GM23338 (cell line): ENCODE measurements at regions not wholly inside any gene's neighbourhood (a gene's known extent, or its start where the extent isn't known, plus 50 kb on each side); places are given as distances from the start of the nearest gene placed in this dataset.

ENCODE experiments used
- ATAC-seq: fragments of 200-7000 bp; cut with Tn5 transposase; 3 replicates; pipeline ENCODE4 v1.9.1; 2020
- DNase-seq: peaks from one replicate; pipeline ENCODE4 v3.0.0-alpha.2; 2015; ENCODE audit warnings: low spot score
- H2AFZ ChIP-seq: fragments of 200-600 bp; sonication (generic); 2 replicates; pipeline ENCODE4 v1.8.0; 2016; ENCODE audit warnings: antibody characterized with exemption, mild to moderate bottlenecking, moderate library complexity
- H3F3A ChIP-seq: fragments of 200-600 bp; sonication (generic); replicated peaks from 2 replicates; pipeline ENCODE4 v1.8.0; 2017; ENCODE audit warnings: antibody characterized with exemption, mixed run types, low read depth
- H3K27ac ChIP-seq: fragments of 200-600 bp; sonication (generic); 2 replicates; pipeline ENCODE4 v1.6.1; 2016; ENCODE audit warnings: low read depth
- H3K27me3 ChIP-seq: fragments of 200-600 bp; sonication (generic); 2 replicates; pipeline ENCODE4 v1.8.0; 2016; ENCODE audit warnings: mild to moderate bottlenecking, mixed run types, moderate library complexity; ENCODE audit not compliant: insufficient read depth
- H3K36me3 ChIP-seq: fragments of 200-600 bp; sonication (generic); 2 replicates; pipeline ENCODE4 v1.8.0; 2016; ENCODE audit warnings: mild to moderate bottlenecking; ENCODE audit not compliant: insufficient read depth
- H3K4me1 ChIP-seq: fragments of 200-600 bp; sonication (generic); 2 replicates; pipeline ENCODE4 v1.8.0; 2016; ENCODE audit warnings: mild to moderate bottlenecking, moderate library complexity; ENCODE audit not compliant: insufficient read depth
- H3K4me2 ChIP-seq: fragments of 200-600 bp; sonication (generic); 2 replicates; pipeline ENCODE4 v1.7.1; 2017; ENCODE audit warnings: mixed run types
- H3K4me3 ChIP-seq: fragments of 200-600 bp; sonication (generic); 2 replicates; pipeline ENCODE4 v1.6.1; 2016; ENCODE audit warnings: mixed run types
- H3K79me2 ChIP-seq: fragments of 200-600 bp; sonication (generic); replicated peaks from 2 replicates; pipeline ENCODE4 v1.8.0; 2017; ENCODE audit warnings: mild to moderate bottlenecking; ENCODE audit not compliant: insufficient read depth
- H3K9me2 ChIP-seq: fragments of 200-600 bp; sonication (generic); 2 replicates; pipeline ENCODE4 v1.8.0; 2017; ENCODE audit not compliant: insufficient read depth
- H4K20me1 ChIP-seq: fragments of 200-600 bp; sonication (generic); replicated peaks from 2 replicates; pipeline ENCODE4 v1.8.0; 2017; ENCODE audit warnings: mild to moderate bottlenecking; ENCODE audit not compliant: insufficient read depth
- H3K27ac Mint-ChIP-seq: 2 replicates; pipeline ENCODE4 v1.8.0; 2020; ENCODE audit warnings: inconsistent platforms, mild to moderate bottlenecking, moderate library complexity, mixed read lengths
- H3K27me3 Mint-ChIP-seq: 3 replicates; pipeline ENCODE4 v1.8.0; 2022; ENCODE audit warnings: low read depth, mild to moderate bottlenecking, moderate library complexity, mixed read lengths, inconsistent platforms; ENCODE audit not compliant: insufficient read depth, poor library complexity
- H3K36me3 Mint-ChIP-seq: 3 replicates; pipeline ENCODE4 v1.8.0; 2021; ENCODE audit warnings: low read depth, mild to moderate bottlenecking, inconsistent platforms, moderate library complexity, mixed read lengths
- H3K4me1 Mint-ChIP-seq: 3 replicates; pipeline ENCODE4 v1.8.0; 2020; ENCODE audit warnings: mild to moderate bottlenecking, inconsistent platforms, mixed read lengths
- H3K4me3 Mint-ChIP-seq: 3 replicates; pipeline ENCODE4 v1.8.0; 2021; ENCODE audit warnings: moderate library complexity, mild to moderate bottlenecking, inconsistent platforms, mixed read lengths
- H3K9me3 Mint-ChIP-seq: 3 replicates; pipeline ENCODE4 v1.8.0; 2020; ENCODE audit warnings: moderate library complexity, mild to moderate bottlenecking, inconsistent platforms, mixed read lengths
- CREB1 ChIP-seq: fragments of 250-450 bp; sonication (Bioruptor Pico); IDR thresholded peaks from 2 replicates; pipeline ENCODE4 v1.5.0; 2020; ENCODE audit warnings: low read depth, mild to moderate bottlenecking, moderate library complexity
- EZH2 ChIP-seq: fragments of 200-600 bp; sonication (generic); IDR thresholded peaks from one replicate; pipeline ENCODE4 v1.8.0; 2017; ENCODE audit warnings: antibody characterized with exemption, mild to moderate bottlenecking, low read depth; ENCODE audit not compliant: unreplicated experiment
- EZH2phosphoT487 ChIP-seq: fragments of 200-600 bp; sonication (generic); IDR thresholded peaks from one replicate; pipeline ENCODE4 v1.8.1; 2018; ENCODE audit warnings: antibody characterized with exemption; ENCODE audit not compliant: unreplicated experiment
- JUNB ChIP-seq: IDR thresholded peaks from one replicate; pipeline ENCODE4 v1.6.1; 2016; ENCODE audit warnings: antibody characterized with exemption; ENCODE audit not compliant: unreplicated experiment
- NANOG ChIP-seq: IDR thresholded peaks from 2 replicates; pipeline ENCODE4 v1.6.1; 2016; ENCODE audit warnings: antibody characterized with exemption, borderline replicate concordance
- POLR2AphosphoS5 ChIP-seq: IDR thresholded peaks from 2 replicates; pipeline ENCODE4 v1.6.1; 2016; ENCODE audit warnings: antibody characterized with exemption, low read depth
- STAT1 ChIP-seq: IDR thresholded peaks from one replicate; pipeline ENCODE4 v1.6.1; 2016; ENCODE audit warnings: antibody characterized with exemption; ENCODE audit not compliant: unreplicated experiment
- ZNF114 ChIP-seq: fragments of 250-450 bp; sonication (Bioruptor Pico); IDR thresholded peaks from 2 replicates; pipeline ENCODE4 v1.5.0; 2020; ENCODE audit warnings: mild to moderate bottlenecking, moderate library complexity
- ZNF331 ChIP-seq: fragments of 250-450 bp; sonication (Bioruptor Pico); IDR thresholded peaks from 2 replicates; pipeline ENCODE4 v1.5.0; 2020; ENCODE audit warnings: low read depth, mild to moderate bottlenecking, moderate library complexity
- TF ChIP-seq, protein P1 (sequence below): IDR thresholded peaks from 2 replicates; pipeline ENCODE4 v1.6.1; 2016; ENCODE audit warnings: antibody characterized with exemption
- TF ChIP-seq, protein P2 (sequence below), 2 experiments: fragments of 200-600 bp in 1 of 2; sonication (generic) in 1 of 2; conservative IDR thresholded peaks; 2 replicates each; pipeline versions ENCODE4 v1.5.1 to v1.6.1; 2016 to 2017; ENCODE audit warnings: antibody characterized with exemption in 2 of 2, low read depth in 2 of 2, mild to moderate bottlenecking in 2 of 2, moderate library complexity in 1 of 2
- TF ChIP-seq, protein P3 (sequence below): IDR thresholded peaks from one replicate; pipeline ENCODE4 v1.6.1; 2018; ENCODE audit warnings: antibody characterized with exemption; ENCODE audit not compliant: unreplicated experiment
- TF ChIP-seq, protein P4 (sequence below): fragments of 250-450 bp; sonication (Bioruptor Pico); IDR thresholded peaks from 2 replicates; pipeline ENCODE4 v1.5.0; 2020; ENCODE audit warnings: mild to moderate bottlenecking, moderate library complexity

DNA sequence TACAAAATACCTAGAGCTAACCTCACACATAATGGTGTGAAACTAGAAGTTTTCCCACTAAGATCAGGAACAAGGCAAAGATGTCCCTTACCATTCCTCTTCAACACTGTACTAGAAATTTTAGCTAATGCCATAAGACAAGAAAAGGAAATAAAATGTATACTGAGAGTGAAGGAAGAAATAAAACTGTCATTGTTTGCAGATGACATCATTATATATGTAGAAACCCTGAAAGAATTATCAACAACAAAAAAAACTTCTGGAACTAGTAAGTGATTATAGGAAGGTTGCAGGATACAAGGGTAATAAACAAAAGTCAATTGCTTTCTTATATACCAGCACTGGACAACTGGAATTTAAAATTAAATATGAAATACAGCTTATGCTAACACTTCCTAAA is 93.7 kb downstream of the TNFSF11 start:
- H3F3A ChIP-seq: no peaks in the 10 kb centered on the region
- Mint-ChIP-seq H3K4me1 (no peaks in the 10 kb centered on the region), H3K27ac (no peak overlapping the region), H3K36me3 (peaks cover 6% of the 10 kb centered on the region; the same call in 2 of the 3 replicates), H3K9me3 (peaks cover 10% of the 10 kb centered on the region), H3K4me3 (no peak overlapping the region), H3K27me3 (no peaks in the 10 kb centered on the region)
- H3K27ac ChIP-seq: no peak overlapping the region
- no peak for DNase-seq
- TF ChIP-seq EZH2 (no peak), JUNB (no peak), NANOG (no peak), POLR2AphosphoS5 (no peak), ZNF114 (CRISPR knock-in tag) (no peak), CREB1 (CRISPR knock-in tag) (no peak), STAT1 (no peak), EZH2phosphoT487 (no peak), ZNF331 (CRISPR knock-in tag) (no peak)
- TF ChIP-seq, protein P1, sequence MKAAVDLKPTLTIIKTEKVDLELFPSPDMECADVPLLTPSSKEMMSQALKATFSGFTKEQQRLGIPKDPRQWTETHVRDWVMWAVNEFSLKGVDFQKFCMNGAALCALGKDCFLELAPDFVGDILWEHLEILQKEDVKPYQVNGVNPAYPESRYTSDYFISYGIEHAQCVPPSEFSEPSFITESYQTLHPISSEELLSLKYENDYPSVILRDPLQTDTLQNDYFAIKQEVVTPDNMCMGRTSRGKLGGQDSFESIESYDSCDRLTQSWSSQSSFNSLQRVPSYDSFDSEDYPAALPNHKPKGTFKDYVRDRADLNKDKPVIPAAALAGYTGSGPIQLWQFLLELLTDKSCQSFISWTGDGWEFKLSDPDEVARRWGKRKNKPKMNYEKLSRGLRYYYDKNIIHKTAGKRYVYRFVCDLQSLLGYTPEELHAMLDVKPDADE: no peak
- TF ChIP-seq, protein P2, sequence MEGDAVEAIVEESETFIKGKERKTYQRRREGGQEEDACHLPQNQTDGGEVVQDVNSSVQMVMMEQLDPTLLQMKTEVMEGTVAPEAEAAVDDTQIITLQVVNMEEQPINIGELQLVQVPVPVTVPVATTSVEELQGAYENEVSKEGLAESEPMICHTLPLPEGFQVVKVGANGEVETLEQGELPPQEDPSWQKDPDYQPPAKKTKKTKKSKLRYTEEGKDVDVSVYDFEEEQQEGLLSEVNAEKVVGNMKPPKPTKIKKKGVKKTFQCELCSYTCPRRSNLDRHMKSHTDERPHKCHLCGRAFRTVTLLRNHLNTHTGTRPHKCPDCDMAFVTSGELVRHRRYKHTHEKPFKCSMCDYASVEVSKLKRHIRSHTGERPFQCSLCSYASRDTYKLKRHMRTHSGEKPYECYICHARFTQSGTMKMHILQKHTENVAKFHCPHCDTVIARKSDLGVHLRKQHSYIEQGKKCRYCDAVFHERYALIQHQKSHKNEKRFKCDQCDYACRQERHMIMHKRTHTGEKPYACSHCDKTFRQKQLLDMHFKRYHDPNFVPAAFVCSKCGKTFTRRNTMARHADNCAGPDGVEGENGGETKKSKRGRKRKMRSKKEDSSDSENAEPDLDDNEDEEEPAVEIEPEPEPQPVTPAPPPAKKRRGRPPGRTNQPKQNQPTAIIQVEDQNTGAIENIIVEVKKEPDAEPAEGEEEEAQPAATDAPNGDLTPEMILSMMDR (conservative IDR thresholded peaks at IDR 0.05; ENCODE audit: low read depth in 2 of 2): no peak
- TF ChIP-seq, protein P3, sequence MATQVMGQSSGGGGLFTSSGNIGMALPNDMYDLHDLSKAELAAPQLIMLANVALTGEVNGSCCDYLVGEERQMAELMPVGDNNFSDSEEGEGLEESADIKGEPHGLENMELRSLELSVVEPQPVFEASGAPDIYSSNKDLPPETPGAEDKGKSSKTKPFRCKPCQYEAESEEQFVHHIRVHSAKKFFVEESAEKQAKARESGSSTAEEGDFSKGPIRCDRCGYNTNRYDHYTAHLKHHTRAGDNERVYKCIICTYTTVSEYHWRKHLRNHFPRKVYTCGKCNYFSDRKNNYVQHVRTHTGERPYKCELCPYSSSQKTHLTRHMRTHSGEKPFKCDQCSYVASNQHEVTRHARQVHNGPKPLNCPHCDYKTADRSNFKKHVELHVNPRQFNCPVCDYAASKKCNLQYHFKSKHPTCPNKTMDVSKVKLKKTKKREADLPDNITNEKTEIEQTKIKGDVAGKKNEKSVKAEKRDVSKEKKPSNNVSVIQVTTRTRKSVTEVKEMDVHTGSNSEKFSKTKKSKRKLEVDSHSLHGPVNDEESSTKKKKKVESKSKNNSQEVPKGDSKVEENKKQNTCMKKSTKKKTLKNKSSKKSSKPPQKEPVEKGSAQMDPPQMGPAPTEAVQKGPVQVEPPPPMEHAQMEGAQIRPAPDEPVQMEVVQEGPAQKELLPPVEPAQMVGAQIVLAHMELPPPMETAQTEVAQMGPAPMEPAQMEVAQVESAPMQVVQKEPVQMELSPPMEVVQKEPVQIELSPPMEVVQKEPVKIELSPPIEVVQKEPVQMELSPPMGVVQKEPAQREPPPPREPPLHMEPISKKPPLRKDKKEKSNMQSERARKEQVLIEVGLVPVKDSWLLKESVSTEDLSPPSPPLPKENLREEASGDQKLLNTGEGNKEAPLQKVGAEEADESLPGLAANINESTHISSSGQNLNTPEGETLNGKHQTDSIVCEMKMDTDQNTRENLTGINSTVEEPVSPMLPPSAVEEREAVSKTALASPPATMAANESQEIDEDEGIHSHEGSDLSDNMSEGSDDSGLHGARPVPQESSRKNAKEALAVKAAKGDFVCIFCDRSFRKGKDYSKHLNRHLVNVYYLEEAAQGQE: no peak
- TF ChIP-seq, protein P4, sequence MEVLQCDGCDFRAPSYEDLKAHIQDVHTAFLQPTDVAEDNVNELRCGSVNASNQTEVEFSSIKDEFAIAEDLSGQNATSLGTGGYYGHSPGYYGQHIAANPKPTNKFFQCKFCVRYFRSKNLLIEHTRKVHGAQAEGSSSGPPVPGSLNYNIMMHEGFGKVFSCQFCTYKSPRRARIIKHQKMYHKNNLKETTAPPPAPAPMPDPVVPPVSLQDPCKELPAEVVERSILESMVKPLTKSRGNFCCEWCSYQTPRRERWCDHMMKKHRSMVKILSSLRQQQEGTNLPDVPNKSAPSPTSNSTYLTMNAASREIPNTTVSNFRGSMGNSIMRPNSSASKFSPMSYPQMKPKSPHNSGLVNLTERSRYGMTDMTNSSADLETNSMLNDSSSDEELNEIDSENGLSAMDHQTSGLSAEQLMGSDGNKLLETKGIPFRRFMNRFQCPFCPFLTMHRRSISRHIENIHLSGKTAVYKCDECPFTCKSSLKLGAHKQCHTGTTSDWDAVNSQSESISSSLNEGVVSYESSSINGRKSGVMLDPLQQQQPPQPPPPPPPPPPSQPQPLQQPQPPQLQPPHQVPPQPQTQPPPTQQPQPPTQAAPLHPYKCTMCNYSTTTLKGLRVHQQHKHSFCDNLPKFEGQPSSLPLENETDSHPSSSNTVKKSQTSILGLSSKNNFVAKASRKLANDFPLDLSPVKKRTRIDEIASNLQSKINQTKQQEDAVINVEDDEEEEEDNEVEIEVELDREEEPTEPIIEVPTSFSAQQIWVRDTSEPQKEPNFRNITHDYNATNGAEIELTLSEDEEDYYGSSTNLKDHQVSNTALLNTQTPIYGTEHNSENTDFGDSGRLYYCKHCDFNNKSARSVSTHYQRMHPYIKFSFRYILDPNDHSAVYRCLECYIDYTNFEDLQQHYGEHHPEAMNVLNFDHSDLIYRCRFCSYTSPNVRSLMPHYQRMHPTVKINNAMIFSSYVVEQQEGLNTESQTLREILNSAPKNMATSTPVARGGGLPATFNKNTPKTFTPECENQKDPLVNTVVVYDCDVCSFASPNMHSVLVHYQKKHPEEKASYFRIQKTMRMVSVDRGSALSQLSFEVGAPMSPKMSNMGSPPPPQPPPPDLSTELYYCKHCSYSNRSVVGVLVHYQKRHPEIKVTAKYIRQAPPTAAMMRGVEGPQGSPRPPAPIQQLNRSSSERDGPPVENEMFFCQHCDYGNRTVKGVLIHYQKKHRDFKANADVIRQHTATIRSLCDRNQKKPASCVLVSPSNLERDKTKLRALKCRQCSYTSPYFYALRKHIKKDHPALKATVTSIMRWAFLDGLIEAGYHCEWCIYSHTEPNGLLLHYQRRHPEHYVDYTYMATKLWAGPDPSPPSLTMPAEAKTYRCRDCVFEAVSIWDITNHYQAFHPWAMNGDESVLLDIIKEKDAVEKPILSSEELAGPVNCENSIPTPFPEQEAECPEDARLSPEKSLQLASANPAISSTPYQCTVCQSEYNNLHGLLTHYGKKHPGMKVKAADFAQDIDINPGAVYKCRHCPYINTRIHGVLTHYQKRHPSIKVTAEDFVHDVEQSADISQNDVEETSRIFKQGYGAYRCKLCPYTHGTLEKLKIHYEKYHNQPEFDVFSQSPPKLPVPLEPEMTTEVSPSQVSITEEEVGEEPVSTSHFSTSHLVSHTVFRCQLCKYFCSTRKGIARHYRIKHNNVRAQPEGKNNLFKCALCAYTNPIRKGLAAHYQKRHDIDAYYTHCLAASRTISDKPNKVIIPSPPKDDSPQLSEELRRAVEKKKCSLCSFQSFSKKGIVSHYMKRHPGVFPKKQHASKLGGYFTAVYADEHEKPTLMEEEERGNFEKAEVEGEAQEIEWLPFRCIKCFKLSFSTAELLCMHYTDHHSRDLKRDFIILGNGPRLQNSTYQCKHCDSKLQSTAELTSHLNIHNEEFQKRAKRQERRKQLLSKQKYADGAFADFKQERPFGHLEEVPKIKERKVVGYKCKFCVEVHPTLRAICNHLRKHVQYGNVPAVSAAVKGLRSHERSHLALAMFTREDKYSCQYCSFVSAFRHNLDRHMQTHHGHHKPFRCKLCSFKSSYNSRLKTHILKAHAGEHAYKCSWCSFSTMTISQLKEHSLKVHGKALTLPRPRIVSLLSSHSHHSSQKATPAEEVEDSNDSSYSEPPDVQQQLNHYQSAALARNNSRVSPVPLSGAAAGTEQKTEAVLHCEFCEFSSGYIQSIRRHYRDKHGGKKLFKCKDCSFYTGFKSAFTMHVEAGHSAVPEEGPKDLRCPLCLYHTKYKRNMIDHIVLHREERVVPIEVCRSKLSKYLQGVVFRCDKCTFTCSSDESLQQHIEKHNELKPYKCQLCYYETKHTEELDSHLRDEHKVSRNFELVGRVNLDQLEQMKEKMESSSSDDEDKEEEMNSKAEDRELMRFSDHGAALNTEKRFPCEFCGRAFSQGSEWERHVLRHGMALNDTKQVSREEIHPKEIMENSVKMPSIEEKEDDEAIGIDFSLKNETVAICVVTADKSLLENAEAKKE (CRISPR knock-in tag): no peak
- no peak overlapping the region for H2AFZ ChIP-seq
- ATAC-seq: no peak
- H3K79me2 ChIP-seq: no peaks in the 10 kb centered on the region
- no peaks in the 10 kb centered on the region for H3K36me3 ChIP-seq
- H3K4me3 ChIP-seq: no peak overlapping the region
- no peaks in the 10 kb centered on the region for H3K4me1 ChIP-seq
- H4K20me1 ChIP-seq: no peaks in the 10 kb centered on the region
- no peaks in the 10 kb centered on the region for H3K27me3 ChIP-seq
- peaks cover 3% of the 10 kb centered on the region for H3K9me2 ChIP-seq
- H3K4me2 ChIP-seq: no peak overlapping the region
